PC-3 (cell line): ENCODE measurements at regions not wholly inside any gene's neighbourhood (a gene's known extent, or its start where the extent isn't known, plus 50 kb on each side); places are given as distances from the start of the nearest gene placed in this dataset.
A peak's percentile ranks its signal among the peaks of the same experiment; 100 is the strongest.

Experiments used
- ATAC-seq: fragments of 200-7000 bp; cut with Tn5 transposase; 2 replicates; pipeline ENCODE4 v1.9.1; 2020; ENCODE audit warnings: mild to moderate bottlenecking, moderate library complexity
- BruUV-seq: library from RNA; stranded (reverse); fragments of 400-500 nt; replicated peaks from 2 replicates; lab custom pipeline; 2021; lab: Mats Ljungman, UMichigan
- CTCF ChIA-PET: fragments of 300-600 bp; sonication (Branson Sonifier 250); formaldehyde crosslinking; loops from one replicate; lab custom pipeline; 2022; ENCODE audit warnings: antibody characterized with exemption; lab: Charles Lee
- POLR2A ChIA-PET: fragments of 300-600 bp; sonication (Branson Sonifier 250); formaldehyde crosslinking; loops from one replicate; lab custom pipeline; 2022; ENCODE audit warnings: antibody characterized with exemption; ENCODE audit not compliant: unreplicated experiment; lab: Charles Lee
- DNase-seq: peaks from one replicate; pipeline ENCODE4 v3.0.0-alpha.2; 2015
- H2AFZ ChIP-seq: fragments of 300-600 bp; sonication (generic); 2 replicates; pipeline ENCODE4 v1.6.0; 2016; ENCODE audit warnings: antibody characterized with exemption, low read length
- H3F3A ChIP-seq: fragments of 300-600 bp; sonication (generic); one replicate; pipeline ENCODE4 v1.6.0; 2017; ENCODE audit warnings: antibody characterized with exemption, low read length, control low read depth, mild to moderate bottlenecking; ENCODE audit not compliant: unreplicated experiment
- H3K27ac ChIP-seq: fragments of 300-600 bp; sonication (generic); 2 replicates; pipeline ENCODE4 v1.5.1; 2016; ENCODE audit warnings: mild to moderate bottlenecking, low read length
- H3K27me3 ChIP-seq: fragments of 300-600 bp; sonication (generic); 2 replicates; pipeline ENCODE4 v1.6.1; 2016; ENCODE audit warnings: low read length, mixed read lengths
- H3K36me3 ChIP-seq: fragments of 300-600 bp; sonication (generic); 2 replicates; pipeline ENCODE4 v1.6.1; 2016; ENCODE audit warnings: low read depth, mixed run types, low read length, mixed read lengths
- H3K4me1 ChIP-seq: fragments of 300-600 bp; sonication (generic); 2 replicates; pipeline ENCODE4 v1.5.1; 2016; ENCODE audit warnings: low read length; ENCODE audit not compliant: insufficient read depth
- H3K4me2 ChIP-seq: fragments of 300-600 bp; sonication (generic); 2 replicates; pipeline ENCODE4 v1.6.0; 2016; ENCODE audit warnings: low read length
- H3K4me3 ChIP-seq: fragments of 300-600 bp; sonication (generic); 2 replicates; pipeline ENCODE4 v1.5.1; 2016; ENCODE audit warnings: mild to moderate bottlenecking, low read length, mixed read lengths
- H3K79me2 ChIP-seq: fragments of 300-600 bp; sonication (generic); 2 replicates; pipeline ENCODE4 v1.6.1; 2017; ENCODE audit warnings: low read length, mixed read lengths
- H3K9ac ChIP-seq: fragments of 300-600 bp; sonication (generic); 2 replicates; pipeline ENCODE4 v1.6.0; 2016; ENCODE audit warnings: mild to moderate bottlenecking, low read length
- H3K9me2 ChIP-seq: fragments of 300-600 bp; sonication (generic); replicated peaks from 2 replicates; pipeline ENCODE4 v1.6.1; 2016; ENCODE audit warnings: mixed run types, low read length, mixed read lengths
- H3K9me3 ChIP-seq: fragments of 300-600 bp; sonication (generic); 2 replicates; pipeline ENCODE4 v1.6.1; 2016; ENCODE audit warnings: low read length, mixed read lengths
- H4K20me1 ChIP-seq: fragments of 300-600 bp; sonication (generic); 2 replicates; pipeline ENCODE4 v1.6.1; 2016; ENCODE audit warnings: low read length, mixed read lengths
- CTCF ChIP-seq: fragments of 300-600 bp; sonication (generic); conservative IDR thresholded peaks from 2 replicates; pipeline ENCODE4 v1.5.1; 2017; ENCODE audit warnings: antibody characterized with exemption, low read depth, mild to moderate bottlenecking, low read length
- EZH2 ChIP-seq: fragments of 300-600 bp; sonication (generic); IDR thresholded peaks from one replicate; pipeline ENCODE4 v1.6.1; 2017; ENCODE audit warnings: antibody characterized with exemption, mild to moderate bottlenecking, low read length; ENCODE audit not compliant: unreplicated experiment
- EZH2phosphoT487 ChIP-seq: fragments of 300-600 bp; sonication (generic); IDR thresholded peaks from 2 replicates; pipeline ENCODE4 v1.6.1; 2018; ENCODE audit warnings: mild to moderate bottlenecking, antibody characterized with exemption, low read length, borderline replicate concordance
- intact Hi-C: fragments of 100-400 bp; cut with micrococcal nuclease; formaldehyde crosslinking; loops from 2 replicates; pipeline ENCODE4 v1.9.0; 2023

DNA sequence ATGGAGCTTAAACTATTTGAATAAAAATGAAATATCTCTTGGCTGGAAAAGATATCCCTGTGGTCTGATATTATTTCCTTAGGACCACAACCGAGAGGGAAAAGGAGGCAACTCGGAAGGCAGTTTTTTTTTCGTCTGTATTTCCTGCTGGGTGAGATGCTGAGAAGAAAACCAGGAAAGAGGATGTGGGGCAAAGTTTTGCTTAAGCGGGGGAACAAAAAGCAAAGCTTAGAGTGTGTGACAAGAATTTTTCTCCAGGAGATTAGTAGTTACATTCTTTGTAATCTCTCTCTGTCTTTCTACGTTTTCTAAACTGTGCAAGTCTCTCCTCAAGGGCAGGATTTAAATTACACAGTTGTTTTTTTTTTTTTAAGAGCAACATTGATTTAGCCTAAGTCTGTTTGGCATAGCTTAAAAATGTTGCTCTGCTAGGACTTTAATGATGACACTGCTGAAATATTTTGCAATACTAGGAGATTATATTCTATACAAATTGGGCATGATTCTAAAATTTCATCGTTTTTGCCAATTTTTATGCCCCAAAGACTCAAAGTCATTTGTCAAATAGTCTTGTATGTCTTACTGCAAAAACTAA lies 258.5 kb downstream of the KCNS3 start:
- no peak for DNase-seq
- intact Hi-C loops, result no loop called here
- H4K20me1 ChIP-seq, result no peaks in the 10 kb centered on the region
- H3K9me2 ChIP-seq, result no peaks in the 10 kb centered on the region
- H3K4me3 ChIP-seq, result no peak overlapping the region
- no peaks in the 10 kb centered on the region for H3K79me2 ChIP-seq
- no TSS peak for BruUV-seq
- ATAC-seq, result no peak
- no peak overlapping the region for H3K27ac ChIP-seq
- TF ChIP-seq CTCF (no peak), EZH2phosphoT487 (no peak), EZH2 (no peak)
- CTCF ChIA-PET, result no interaction called here
- H3F3A ChIP-seq, result no peaks in the 10 kb centered on the region
- POLR2A ChIA-PET, result no interaction called here
- no peaks in the 10 kb centered on the region for H3K36me3 ChIP-seq
- H3K27me3 ChIP-seq, result no peaks in the 10 kb centered on the region
- H3K9me3 ChIP-seq, result no peaks in the 10 kb centered on the region
- no peak overlapping the region for H2AFZ ChIP-seq
- H3K4me1 ChIP-seq, result no peaks in the 10 kb centered on the region
- no peak overlapping the region for H3K9ac ChIP-seq
- H3K4me2 ChIP-seq, result no peak overlapping the region

- Histone ChIP-seq H3K79me2 (no peaks in the 10 kb centered on the region), H3K9me2 (no peaks in the 10 kb centered on the region), H3K27ac (no peak overlapping the region), H3K36me3 (no peaks in the 10 kb centered on the region), H3F3A (no peaks in the 10 kb centered on the region), H3K27me3 (0 out of 2 replicates have a peak, but pooled peaks cover 2% of the 10 kb centered on the region), H3K9me3 (no peaks in the 10 kb centered on the region), H3K4me2 (no peak overlapping the region), H4K20me1 (no peaks in the 10 kb centered on the region), H3K4me3 (no peak overlapping the region), H2AFZ (no peak overlapping the region), H3K9ac (no peak overlapping the region), H3K4me1 (no peaks in the 10 kb centered on the region)
- ATAC-seq (no peak), DNase-seq (no peak)
- CTCF ChIA-PET, result no interaction called here
- intact Hi-C loops, result no loop called here
- POLR2A ChIA-PET, result no interaction called here
- TF ChIP-seq EZH2 (no peak), CTCF (no peak), EZH2phosphoT487 (no peak)
- BruUV-seq, result no TSS peak
Measured at GRCh38 chr2:18133310-18133709, 254.8 kb downstream of the KCNS3 start.

DNA sequence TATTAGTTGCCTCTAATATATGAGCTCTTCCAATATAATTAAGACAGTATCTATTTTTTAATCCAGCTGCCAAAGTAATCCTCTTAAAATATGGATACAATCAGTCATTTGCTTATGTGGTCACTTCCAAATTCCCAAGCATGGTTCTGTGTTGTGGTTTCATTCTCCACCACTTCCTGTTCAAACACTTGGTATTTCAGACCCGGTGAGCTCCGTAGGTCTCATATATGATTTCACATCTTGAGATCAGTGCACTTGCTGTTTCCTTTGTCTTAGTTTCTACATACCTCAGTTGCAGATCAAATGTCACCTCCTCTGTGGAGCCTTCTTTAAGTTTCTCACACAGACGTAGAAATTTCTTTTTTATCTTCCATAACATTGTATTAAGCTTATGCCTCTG lies 254.2 kb downstream of the KCNS3 start:
- no peak overlapping the region for H3K4me2 ChIP-seq
- H3K4me1 ChIP-seq, result no peaks in the 10 kb centered on the region
- H3K36me3 ChIP-seq, result no peaks in the 10 kb centered on the region
- POLR2A ChIA-PET, result no interaction called here
- H3F3A ChIP-seq, result no peaks in the 10 kb centered on the region
- H3K9me2 ChIP-seq, result no peaks in the 10 kb centered on the region
- no peak for ATAC-seq
- H3K4me3 ChIP-seq, result no peak overlapping the region
- CTCF ChIA-PET, result no interaction called here
- H3K27me3 ChIP-seq, result 0 out of 2 replicates have a peak, but pooled peaks cover 2% of the 10 kb centered on the region
- intact Hi-C loops, result no loop called here
- H3K27ac ChIP-seq, result no peak overlapping the region
- no peaks in the 10 kb centered on the region for H3K9me3 ChIP-seq
- TF ChIP-seq EZH2phosphoT487 (no peak), CTCF (no peak), EZH2 (no peak)
- DNase-seq, result peak; percentile 28
- no peak overlapping the region for H2AFZ ChIP-seq
- no peaks in the 10 kb centered on the region for H3K79me2 ChIP-seq
- H4K20me1 ChIP-seq, result no peaks in the 10 kb centered on the region
- no peak overlapping the region for H3K9ac ChIP-seq
- BruUV-seq, result no TSS peak
